ENCODE measurements at regions not wholly inside any gene's neighbourhood (a gene's known extent, or its start where the extent isn't known, plus 50 kb on each side); places are given as distances from the start of the nearest gene placed in this dataset.

DNA sequence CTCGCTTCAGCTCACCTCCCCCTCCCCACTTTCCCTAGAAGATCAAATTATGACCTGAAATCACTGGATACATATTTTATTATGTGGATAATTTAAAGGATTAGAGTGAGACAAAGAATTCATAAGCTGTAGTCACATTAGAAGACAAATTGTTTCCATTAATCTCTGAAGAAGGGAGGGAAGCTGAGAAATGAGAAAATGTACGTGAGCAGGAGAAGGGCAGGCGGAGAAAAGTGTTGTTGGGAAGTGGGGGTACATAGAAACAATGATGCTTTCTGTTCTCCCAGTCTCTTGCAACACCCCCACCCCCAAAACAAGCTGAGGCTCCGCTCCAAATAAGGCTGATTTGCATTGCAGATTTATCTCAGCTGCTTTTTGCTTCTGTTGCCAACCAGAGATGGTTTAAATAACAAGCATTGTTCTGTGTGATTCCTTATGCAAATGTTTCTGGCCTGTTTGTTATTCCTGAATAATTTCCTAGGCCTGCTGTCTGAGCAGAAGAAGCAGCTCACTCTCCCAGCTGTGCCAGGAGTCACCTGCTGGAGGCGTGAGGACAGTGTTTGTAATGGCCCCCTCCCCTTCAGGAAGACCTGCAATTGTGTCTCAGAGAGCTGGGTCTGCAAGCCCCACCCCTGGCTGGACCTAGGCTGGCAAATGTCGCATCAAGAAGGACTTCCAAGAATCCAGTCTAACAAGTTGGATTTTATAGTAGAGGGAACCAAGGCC is 121.8 kb upstream of the TNR start (continued):
- TF ChIP-seq TBL1XR1 (IDR thresholded peaks at IDR 0.05; ENCODE audit: low read depth, low read length) (no peak), CHD1 (IDR thresholded peaks at IDR 0.05; ENCODE audit: low read depth, low read length) (no peak)

DNA sequence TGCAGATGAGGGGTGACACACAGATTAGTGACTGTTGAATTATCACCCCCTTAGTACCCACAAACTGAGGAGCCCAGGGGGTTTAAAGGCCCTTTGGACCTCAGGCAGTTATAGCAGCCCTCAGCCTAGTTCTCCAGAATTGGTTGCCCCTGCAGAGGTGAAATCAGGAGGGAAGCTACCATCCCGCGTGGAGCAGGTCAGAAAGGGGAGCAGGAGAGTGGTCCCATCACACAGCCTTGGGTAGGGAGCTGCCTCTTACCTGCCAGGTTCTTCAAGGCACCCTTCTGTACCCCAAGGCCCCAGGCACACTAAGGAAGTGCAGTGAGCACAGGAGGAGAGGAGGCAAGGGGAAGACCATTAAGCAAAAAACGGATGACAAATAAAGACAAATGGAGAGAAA is 121.2 kb upstream of the TNR start:
- RAD21 ChIA-PET (ENCODE audit: unreplicated experiment): no interaction called here
- no peaks in the 10 kb centered on the region for H3K79me2 ChIP-seq (ENCODE audit: control insufficient read depth, insufficient read depth, low read length)

More for the DNA sequence above, 121.2 kb upstream of the TNR start:
- intact Hi-C loops (cut with micrococcal nuclease; ENCODE audit: unreplicated experiment): no loop called here
- no peaks in the 10 kb centered on the region for H3K36me3 ChIP-seq (ENCODE audit: control insufficient read depth in 2 of 2, insufficient read depth in 2 of 2, low read length in 1 of 2)
- POLR2A ChIA-PET: no interaction called here
- in situ Hi-C loops (cut with MboI): no loop called here
- no peaks in the 10 kb centered on the region for H4K20me1 ChIP-seq (ENCODE audit: control insufficient read depth, insufficient read depth)
- 20% methylated on average over 3 of the region's 3 CpGs for WGBS (ENCODE audit: insufficient coverage, insufficient replicate concordance, low lambda C conversion rate, missing lambda C conversion rate)
- H3K9ac ChIP-seq (ENCODE audit: control insufficient read depth, insufficient read depth, low read length): no peak overlapping the region
- H3K4me1 ChIP-seq (ENCODE audit: control insufficient read depth, insufficient read depth, low read length): peaks cover 5% of the 10 kb centered on the region; the same call in 1 of the 2 replicates
- TF ChIP-seq ZNF384 (IDR thresholded peaks at IDR 0.05; ENCODE audit: borderline replicate concordance, low read depth, low read length): no peak
- TF ChIP-seq, protein P1, sequence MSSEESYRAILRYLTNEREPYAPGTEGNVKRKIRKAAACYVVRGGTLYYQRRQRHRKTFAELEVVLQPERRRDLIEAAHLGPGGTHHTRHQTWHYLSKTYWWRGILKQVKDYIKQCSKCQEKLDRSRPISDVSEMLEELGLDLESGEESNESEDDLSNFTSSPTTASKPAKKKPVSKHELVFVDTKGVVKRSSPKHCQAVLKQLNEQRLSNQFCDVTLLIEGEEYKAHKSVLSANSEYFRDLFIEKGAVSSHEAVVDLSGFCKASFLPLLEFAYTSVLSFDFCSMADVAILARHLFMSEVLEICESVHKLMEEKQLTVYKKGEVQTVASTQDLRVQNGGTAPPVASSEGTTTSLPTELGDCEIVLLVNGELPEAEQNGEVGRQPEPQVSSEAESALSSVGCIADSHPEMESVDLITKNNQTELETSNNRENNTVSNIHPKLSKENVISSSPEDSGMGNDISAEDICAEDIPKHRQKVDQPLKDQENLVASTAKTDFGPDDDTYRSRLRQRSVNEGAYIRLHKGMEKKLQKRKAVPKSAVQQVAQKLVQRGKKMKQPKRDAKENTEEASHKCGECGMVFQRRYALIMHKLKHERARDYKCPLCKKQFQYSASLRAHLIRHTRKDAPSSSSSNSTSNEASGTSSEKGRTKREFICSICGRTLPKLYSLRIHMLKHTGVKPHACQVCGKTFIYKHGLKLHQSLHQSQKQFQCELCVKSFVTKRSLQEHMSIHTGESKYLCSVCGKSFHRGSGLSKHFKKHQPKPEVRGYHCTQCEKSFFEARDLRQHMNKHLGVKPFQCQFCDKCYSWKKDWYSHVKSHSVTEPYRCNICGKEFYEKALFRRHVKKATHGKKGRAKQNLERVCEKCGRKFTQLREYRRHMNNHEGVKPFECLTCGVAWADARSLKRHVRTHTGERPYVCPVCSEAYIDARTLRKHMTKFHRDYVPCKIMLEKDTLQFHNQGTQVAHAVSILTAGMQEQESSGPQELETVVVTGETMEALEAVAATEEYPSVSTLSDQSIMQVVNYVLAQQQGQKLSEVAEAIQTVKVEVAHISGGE (CRISPR knock-in tag; IDR thresholded peaks at IDR 0.05): no peak
- no peak for TF ChIP-seq FOXM1 (IDR thresholded peaks at IDR 0.05; ENCODE audit: low read depth, low read length)
- SMC1A ChIA-PET (ENCODE audit: uncharacterized antibody, unreplicated experiment): no interaction called here
- H2AFZ ChIP-seq (ENCODE audit: control insufficient read depth, low read depth, low read length): no peak overlapping the region
- FAIRE-seq: no peak
- H3K27ac ChIP-seq (ENCODE audit: control insufficient read depth, insufficient read depth): no peak overlapping the region
- H3K4me2 ChIP-seq (ENCODE audit: control insufficient read depth, insufficient read depth): no peak overlapping the region
- DNase-seq (ENCODE audit: low read depth, low spot score): no peak
- no peak overlapping the region for H3K4me3 ChIP-seq
- no TSS peak for BruUV-seq (replicated peaks)
- no peaks in the 10 kb centered on the region; a peak in 2 of 4 replicates for H3K27me3 ChIP-seq (replicated peaks in 1 of 2; ENCODE audit: control insufficient read depth in 2 of 2, insufficient read depth in 2 of 2, low read length in 1 of 2)
- ATAC-seq: no peak
- CTCF ChIA-PET: interaction anchor here (1.0 kb wide), 1 partner anchor 20 kb away, joined by 3 read pairs; no protein-coding TSS in a partner anchor
- no peaks in the 10 kb centered on the region for H3K9me3 ChIP-seq (replicated peaks; ENCODE audit: control insufficient read depth, insufficient read depth, low read length)
